Fibroblast of upper back skin (primary cell): ENCODE measurements at regions not wholly inside any gene's neighbourhood (a gene's known extent, or its start where the extent isn't known, plus 50 kb on each side); places are given as distances from the start of the nearest gene placed in this dataset.

Source experiments
- DNase-seq: peaks from one replicate; pipeline ENCODE4 v3.0.0-alpha.2; 2013

GRCh38 chr7:91323626-91324158, 59.5 kb downstream of the FZD1 start:
- no peak for DNase-seq

GRCh38 chr7:91324663-91325062, 60.4 kb downstream of the FZD1 start:
- DNase-seq: no peak

GRCh38 chr7:91325726-91326125, 61.5 kb downstream of the FZD1 start:
- DNase-seq: peak; percentile 87

- DNase-seq: no peak
Observed at GRCh38 chr7:91326516-91327199, 62.4 kb downstream of the FZD1 start.

- DNase-seq: no peak
Observed at GRCh38 chr7:91327346-91327745, 63.1 kb downstream of the FZD1 start.

- DNase-seq: no peak
Observed at GRCh38 chr7:91329571-91329970, 65.3 kb downstream of the FZD1 start.

- DNase-seq: peak; percentile 70
Observed at GRCh38 chr7:91330191-91330808, 66.1 kb downstream of the FZD1 start.

GRCh38 chr7:91330866-91331265, 66.6 kb downstream of the FZD1 start:
- DNase-seq: peak; percentile 33

GRCh38 chr7:91336106-91336505, 71.9 kb downstream of the FZD1 start:
- no peak for DNase-seq

- no peak for DNase-seq
Observed at GRCh38 chr7:91338226-91339020, 74.2 kb downstream of the FZD1 start.

GRCh38 chr7:91342346-91342745, 78.1 kb downstream of the FZD1 start:
- no peak for DNase-seq

- DNase-seq: no peak
Observed at GRCh38 chr7:91343420-91343960, 79.3 kb downstream of the FZD1 start.

GRCh38 chr7:91343996-91344629, 79.9 kb downstream of the FZD1 start:
- DNase-seq: no peak

- DNase-seq: no peak
Observed at GRCh38 chr7:91344911-91345310, 80.7 kb downstream of the FZD1 start.

GRCh38 chr7:91345449-91345848, 81.2 kb downstream of the FZD1 start:
- DNase-seq: no peak

GRCh38 chr7:91346426-91346825, 82.2 kb downstream of the FZD1 start:
- DNase-seq: no peak

GRCh38 chr7:91347290-91347689, 83.1 kb downstream of the FZD1 start:
- peak; percentile 44 for DNase-seq

- DNase-seq: peak; percentile 94
Observed at GRCh38 chr7:91348711-91349110, 84.5 kb downstream of the FZD1 start.

GRCh38 chr7:91351374-91351773, 87.1 kb downstream of the FZD1 start:
- DNase-seq: peak; percentile 47

- no peak for DNase-seq
Observed at GRCh38 chr7:91352091-91352490, 87.9 kb downstream of the FZD1 start.

- peak; percentile 57 for DNase-seq
Observed at GRCh38 chr7:91353848-91354247, 89.6 kb downstream of the FZD1 start.

GRCh38 chr7:91355695-91356435, 91.6 kb downstream of the FZD1 start:
- no peak for DNase-seq
